OCI-LY3 (cell line): ENCODE measurements at regions not wholly inside any gene's neighbourhood (a gene's known extent, or its start where the extent isn't known, plus 50 kb on each side); places are given as distances from the start of the nearest gene placed in this dataset.

Source experiments
- CTCF ChIP-seq: fragments of 200-600, 300-600 bp; sonication (generic); IDR thresholded peaks from 2 replicates; pipeline ENCODE4 v1.5.1; 2014; ENCODE audit warnings: antibody characterized with exemption, low read length, low read depth
- EZH2phosphoT487 ChIP-seq: fragments of 200-600 bp; shearing (Covaris generic); IDR thresholded peaks from 2 replicates; pipeline ENCODE4 v1.6.1; 2018; ENCODE audit warnings: antibody characterized with exemption, mixed run types, low read depth

GRCh38 chr1:235012436-235013210 lies 116.0 kb downstream of the TOMM20 start:
- TF ChIP-seq CTCF: no peak
- TF ChIP-seq EZH2phosphoT487: no peak
